Skin epidermis (tissue), 12 donors: ENCODE measurements at regions not wholly inside any gene's neighbourhood (a gene's known extent, or its start where the extent isn't known, plus 50 kb on each side); places are given as distances from the start of the nearest gene placed in this dataset.

Experiments used
- H3K27ac ChIP-seq, 21 experiments: fragments of 200-600 bp; sonication (generic) in 11 of 21; one replicate each; pipeline ENCODE4 v1.5.0; 2020; ENCODE audit warnings: mild to moderate bottlenecking in 3 of 21, inconsistent platforms in 2 of 21, moderate library complexity in 2 of 21
- H3K4me3 ChIP-seq, 7 experiments: fragments of 200-600 bp; sonication (generic) in 2 of 7; one replicate each; pipeline ENCODE4 v1.5.0; 2020; ENCODE audit warnings: inconsistent platforms in 2 of 7, mild to moderate bottlenecking in 2 of 7, moderate library complexity in 1 of 7

GRCh38 chr10:125555267-125555666 is 127.7 kb downstream of the TEX36 start:
- no peak overlapping the region for H3K4me3 ChIP-seq

GRCh38 chr10:125554753-125555152 is 128.2 kb downstream of the TEX36 start:
- H3K4me3 ChIP-seq: no peak overlapping the region
- H3K27ac ChIP-seq: no peak overlapping the region

More at GRCh38 chr10:125555267-125555666, 127.7 kb downstream of the TEX36 start:
- H3K27ac ChIP-seq: no peak overlapping the region

GRCh38 chr10:125554016-125554703 is 128.8 kb downstream of the TEX36 start:
- H3K27ac ChIP-seq: no peak overlapping the region
- H3K4me3 ChIP-seq: no peak overlapping the region

- Histone ChIP-seq H3K27ac (no peak overlapping the region), H3K4me3 (no peak overlapping the region)
These were observed 129.9 kb downstream of the TEX36 start for GRCh38 chr10:125553091-125553490.

GRCh38 chr10:125551247-125551646 is 131.7 kb downstream of the TEX36 start:
- Histone ChIP-seq H3K27ac (no peak overlapping the region), H3K4me3 (no peak overlapping the region)

GRCh38 chr10:125550362-125550761 is 132.6 kb downstream of the TEX36 start:
- Histone ChIP-seq H3K27ac (no peak overlapping the region), H3K4me3 (no peak overlapping the region)

GRCh38 chr10:125549653-125550052 is 133.3 kb downstream of the TEX36 start:
- no peak overlapping the region for H3K27ac ChIP-seq
- no peak overlapping the region for H3K4me3 ChIP-seq

GRCh38 chr10:125548878-125549277 is 134.1 kb downstream of the TEX36 start:
- Histone ChIP-seq H3K4me3 (no peak overlapping the region), H3K27ac (no peak overlapping the region)

- H3K4me3 ChIP-seq: no peak overlapping the region
These were observed 134.6 kb downstream of the TEX36 start for GRCh38 chr10:125548356-125548755.

GRCh38 chr10:125547010-125547650 is 135.8 kb downstream of the TEX36 start:
- Histone ChIP-seq H3K4me3 (no peak overlapping the region), H3K27ac (no peak overlapping the region)

More at GRCh38 chr10:125548356-125548755, 134.6 kb downstream of the TEX36 start:
- no peak overlapping the region for H3K27ac ChIP-seq

- Histone ChIP-seq H3K4me3 (no peak overlapping the region), H3K27ac (no peak overlapping the region)
These were observed 139.2 kb downstream of the TEX36 start for GRCh38 chr10:125543796-125544195.

- H3K27ac ChIP-seq: no peak overlapping the region
- H3K4me3 ChIP-seq: no peak overlapping the region
These were observed 143.8 kb downstream of the TEX36 start for GRCh38 chr10:125538947-125539731.

GRCh38 chr10:125536236-125536635 is 146.7 kb downstream of the TEX36 start:
- H3K27ac ChIP-seq: no peak overlapping the region
- no peak overlapping the region for H3K4me3 ChIP-seq

- no peak overlapping the region for H3K27ac ChIP-seq
- no peak overlapping the region for H3K4me3 ChIP-seq
These were observed 147.4 kb downstream of the TEX36 start for GRCh38 chr10:125535559-125535958.

GRCh38 chr10:125534515-125534914 is 148.4 kb downstream of the TEX36 start:
- Histone ChIP-seq H3K4me3 (no peak overlapping the region), H3K27ac (no peak overlapping the region)

- Histone ChIP-seq H3K4me3 (no peak overlapping the region), H3K27ac (no peak overlapping the region)
These were observed 149.1 kb downstream of the TEX36 start for GRCh38 chr10:125533866-125534265.

- H3K27ac ChIP-seq: no peak overlapping the region
These were observed 151.5 kb downstream of the TEX36 start for GRCh38 chr10:125531465-125531864.

GRCh38 chr10:125523347-125523746 is 159.6 kb downstream of the TEX36 start:
- H3K27ac ChIP-seq: no peak overlapping the region
- H3K4me3 ChIP-seq: no peak overlapping the region

More at GRCh38 chr10:125531465-125531864, 151.5 kb downstream of the TEX36 start:
- no peak overlapping the region for H3K4me3 ChIP-seq

- Histone ChIP-seq H3K4me3 (no peak overlapping the region), H3K27ac (no peak overlapping the region)
These were observed 161.0 kb downstream of the TEX36 start for GRCh38 chr10:125521721-125522680.

GRCh38 chr10:125520968-125521367 is 162.0 kb downstream of the TEX36 start:
- no peak overlapping the region for H3K27ac ChIP-seq
- no peak overlapping the region for H3K4me3 ChIP-seq
